Esophagus (tissue), 2 donors: ENCODE measurements at regions not wholly inside any gene's neighbourhood (a gene's known extent, or its start where the extent isn't known, plus 50 kb on each side); places are given as distances from the start of the nearest gene placed in this dataset.

Source experiments
- H3K27ac ChIP-seq, 2 donors: one replicate each; pipeline ENCODE4 v1.5.1; 2013; ENCODE audit warnings: low read depth in 2 of 2, mild to moderate bottlenecking in 2 of 2, inconsistent platforms in 1 of 2, low read length in 1 of 2, moderate library complexity in 1 of 2
- H3K27me3 ChIP-seq, 2 donors: one replicate each; pipeline ENCODE4 v1.6.1; 2013; ENCODE audit warnings: low read length in 2 of 2, control low read depth in 1 of 2, mild to moderate bottlenecking in 1 of 2; ENCODE audit not compliant: insufficient read depth in 2 of 2, control insufficient read depth in 1 of 2
- H3K36me3 ChIP-seq, 2 donors: one replicate each; pipeline ENCODE4 v1.6.1; 2013; ENCODE audit warnings: low read length in 1 of 2; ENCODE audit not compliant: control insufficient read depth in 2 of 2, insufficient read depth in 2 of 2
- H3K4me1 ChIP-seq, 2 donors: one replicate each; pipeline ENCODE4 v1.6.1; 2013; ENCODE audit warnings: low read length in 1 of 2; ENCODE audit not compliant: control insufficient read depth in 2 of 2, insufficient read depth in 2 of 2
- H3K4me3 ChIP-seq, 2 donors: one replicate each; pipeline ENCODE4 v1.5.1; 2013; ENCODE audit warnings: low read length in 2 of 2, mild to moderate bottlenecking in 2 of 2, low read depth in 1 of 2, moderate library complexity in 1 of 2
- H3K9me3 ChIP-seq, 2 donors: one replicate each; pipeline ENCODE4 v1.6.1; 2013; ENCODE audit warnings: mild to moderate bottlenecking in 2 of 2, low read depth in 1 of 2, low read length in 1 of 2, moderate library complexity in 1 of 2; ENCODE audit not compliant: control insufficient read depth in 2 of 2, insufficient read depth in 1 of 2
- WGBS, 2 donors: extraction: QIAGEN DNeasy Blood & Tissue Kit; methylation state at CpG; one replicate each; pipeline ENCODE4 v1.1.7; 2013; 5-methylcytosine and 5-hydroxymethylcytosine counted together
- donor health status: healthy with polysubstance abuse.
- donor health status: Bipolar disorder and iron deficiency.

GRCh38 chr3:175916191-175916934 is 1057.2 kb downstream of the NAALADL2 start:
- H3K36me3 ChIP-seq: no peaks in the 10 kb centered on the region
- H3K27me3 ChIP-seq: no peaks in the 10 kb centered on the region
- H3K4me3 ChIP-seq: no peak overlapping the region
- peaks cover 0 to 7% of the 10 kb centered on the region in 2 donors for H3K9me3 ChIP-seq
- WGBS, 2 donors: 76 to 78% methylated on average over 4 of the region's 4 CpGs
- no peaks in the 10 kb centered on the region for H3K4me1 ChIP-seq
- no peak overlapping the region for H3K27ac ChIP-seq

- Histone ChIP-seq H3K4me3 (no peak overlapping the region), H3K27ac (no peak overlapping the region), H3K9me3 (peaks cover 0 to 7% of the 10 kb centered on the region in 2 donors), H3K27me3 (no peaks in the 10 kb centered on the region), H3K36me3 (no peaks in the 10 kb centered on the region), H3K4me1 (no peaks in the 10 kb centered on the region)
These were observed 1055.7 kb downstream of the NAALADL2 start for GRCh38 chr3:175914785-175915184.

GRCh38 chr3:175913286-175913685 is 1054.2 kb downstream of the NAALADL2 start:
- no peaks in the 10 kb centered on the region for H3K4me1 ChIP-seq
- no peaks in the 10 kb centered on the region for H3K36me3 ChIP-seq
- H3K4me3 ChIP-seq: no peak overlapping the region
- H3K27me3 ChIP-seq: no peaks in the 10 kb centered on the region
- no peak overlapping the region for H3K27ac ChIP-seq
- H3K9me3 ChIP-seq: no peaks in the 10 kb centered on the region
- WGBS, 2 donors: 61 to 65% methylated on average over 3 of the region's 3 CpGs

- no peaks in the 10 kb centered on the region for H3K36me3 ChIP-seq
- H3K4me3 ChIP-seq: no peak overlapping the region
- WGBS, 2 donors: 51 to 61% methylated on average over 1 of the region's 1 CpG
- H3K9me3 ChIP-seq: no peaks in the 10 kb centered on the region
- H3K4me1 ChIP-seq: no peaks in the 10 kb centered on the region
- no peaks in the 10 kb centered on the region for H3K27me3 ChIP-seq
- no peak overlapping the region for H3K27ac ChIP-seq
These were observed 1052.8 kb downstream of the NAALADL2 start for GRCh38 chr3:175911937-175912336.

- no peaks in the 10 kb centered on the region for H3K36me3 ChIP-seq
- no peaks in the 10 kb centered on the region for H3K27me3 ChIP-seq
- no peak overlapping the region for H3K4me3 ChIP-seq
- no peak overlapping the region for H3K27ac ChIP-seq
- WGBS, 2 donors: 93 to 95% methylated on average over 1 of the region's 1 CpG
- no peaks in the 10 kb centered on the region for H3K9me3 ChIP-seq
- no peaks in the 10 kb centered on the region for H3K4me1 ChIP-seq
These were observed 1043.1 kb downstream of the NAALADL2 start for GRCh38 chr3:175902226-175902625.

GRCh38 chr3:175898194-175898593 is 1039.1 kb downstream of the NAALADL2 start:
- Histone ChIP-seq H3K27me3 (no peaks in the 10 kb centered on the region), H3K27ac (no peak overlapping the region), H3K4me3 (no peak overlapping the region), H3K36me3 (no peaks in the 10 kb centered on the region), H3K4me1 (no peaks in the 10 kb centered on the region), H3K9me3 (no peaks in the 10 kb centered on the region)
- 85 to 87% methylated on average over 2 of the region's 2 CpGs for WGBS, 2 donors

GRCh38 chr3:175896655-175897054 is 1037.5 kb downstream of the NAALADL2 start:
- Histone ChIP-seq H3K9me3 (no peaks in the 10 kb centered on the region), H3K4me3 (no peak overlapping the region), H3K36me3 (no peaks in the 10 kb centered on the region), H3K27ac (no peak overlapping the region), H3K4me1 (no peaks in the 10 kb centered on the region), H3K27me3 (no peaks in the 10 kb centered on the region)
- WGBS, 2 donors: 78 to 81% methylated on average over 2 of the region's 2 CpGs

GRCh38 chr3:175895731-175896130 is 1036.6 kb downstream of the NAALADL2 start:
- no peak overlapping the region for H3K4me3 ChIP-seq
- no peak overlapping the region for H3K27ac ChIP-seq
- H3K4me1 ChIP-seq: no peaks in the 10 kb centered on the region
- WGBS, 2 donors: 60 to 64% methylated on average over 1 of the region's 1 CpG
- no peaks in the 10 kb centered on the region for H3K36me3 ChIP-seq
- H3K9me3 ChIP-seq: no peaks in the 10 kb centered on the region
- no peaks in the 10 kb centered on the region for H3K27me3 ChIP-seq

GRCh38 chr3:175893566-175893965 is 1034.4 kb downstream of the NAALADL2 start:
- Histone ChIP-seq H3K4me1 (no peaks in the 10 kb centered on the region), H3K27me3 (no peaks in the 10 kb centered on the region), H3K27ac (no peak overlapping the region), H3K4me3 (no peak overlapping the region), H3K9me3 (no peaks in the 10 kb centered on the region), H3K36me3 (no peaks in the 10 kb centered on the region)
- WGBS, 2 donors: 73 to 79% methylated on average over 5 of the region's 5 CpGs

GRCh38 chr3:175890066-175890465 is 1030.9 kb downstream of the NAALADL2 start:
- H3K27me3 ChIP-seq: no peaks in the 10 kb centered on the region
- peaks cover 3 to 4% of the 10 kb centered on the region in 2 donors for H3K9me3 ChIP-seq
- no peaks in the 10 kb centered on the region for H3K4me1 ChIP-seq
- H3K27ac ChIP-seq: no peak overlapping the region
- H3K4me3 ChIP-seq: no peak overlapping the region
- no peaks in the 10 kb centered on the region for H3K36me3 ChIP-seq
- 70 to 71% methylated on average over 4 of the region's 4 CpGs for WGBS, 2 donors
